GM13976 (cell line): ENCODE measurements at regions not wholly inside any gene's neighbourhood (a gene's known extent, or its start where the extent isn't known, plus 50 kb on each side); places are given as distances from the start of the nearest gene placed in this dataset.

Experiments used
- DNase-seq: peaks from one replicate; pipeline ENCODE4 v3.0.0; 2012; ENCODE audit warnings: low spot score
- in situ Hi-C: fragments of 300-500 bp; cut with MboI; formaldehyde crosslinking; loops from one replicate; pipeline ENCODE4 v1.12.0; 2022; ENCODE audit warnings: low sequenced_read_pairs, mixed read lengths, inconsistent platforms; ENCODE audit not compliant: unreplicated experiment
- TF ChIP-seq, protein P1 (sequence below): IDR thresholded peaks from 2 replicates; pipeline ENCODE4 v1.5.1; 2012; ENCODE audit warnings: borderline replicate concordance, mild to moderate bottlenecking; ENCODE audit not compliant: insufficient read depth; ENCODE audit errors: extremely low read depth, missing control alignments, control extremely low read depth

- DNase-seq: no peak
- in situ Hi-C loops: no loop called here
- TF ChIP-seq, protein P1, sequence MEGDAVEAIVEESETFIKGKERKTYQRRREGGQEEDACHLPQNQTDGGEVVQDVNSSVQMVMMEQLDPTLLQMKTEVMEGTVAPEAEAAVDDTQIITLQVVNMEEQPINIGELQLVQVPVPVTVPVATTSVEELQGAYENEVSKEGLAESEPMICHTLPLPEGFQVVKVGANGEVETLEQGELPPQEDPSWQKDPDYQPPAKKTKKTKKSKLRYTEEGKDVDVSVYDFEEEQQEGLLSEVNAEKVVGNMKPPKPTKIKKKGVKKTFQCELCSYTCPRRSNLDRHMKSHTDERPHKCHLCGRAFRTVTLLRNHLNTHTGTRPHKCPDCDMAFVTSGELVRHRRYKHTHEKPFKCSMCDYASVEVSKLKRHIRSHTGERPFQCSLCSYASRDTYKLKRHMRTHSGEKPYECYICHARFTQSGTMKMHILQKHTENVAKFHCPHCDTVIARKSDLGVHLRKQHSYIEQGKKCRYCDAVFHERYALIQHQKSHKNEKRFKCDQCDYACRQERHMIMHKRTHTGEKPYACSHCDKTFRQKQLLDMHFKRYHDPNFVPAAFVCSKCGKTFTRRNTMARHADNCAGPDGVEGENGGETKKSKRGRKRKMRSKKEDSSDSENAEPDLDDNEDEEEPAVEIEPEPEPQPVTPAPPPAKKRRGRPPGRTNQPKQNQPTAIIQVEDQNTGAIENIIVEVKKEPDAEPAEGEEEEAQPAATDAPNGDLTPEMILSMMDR: no peak
Measured at GRCh38 chr11:87924125-87924524, 251.1 kb downstream of the RAB38 start.

- TF ChIP-seq, protein P1: no peak
- no peak for DNase-seq
- in situ Hi-C loops: no loop called here
Measured at GRCh38 chr11:87917111-87917510, 258.1 kb downstream of the RAB38 start.

- TF ChIP-seq, protein P1: no peak
- in situ Hi-C loops: no loop called here
- DNase-seq: no peak
Measured at GRCh38 chr11:87909178-87909577, 266.1 kb downstream of the RAB38 start.

DNA sequence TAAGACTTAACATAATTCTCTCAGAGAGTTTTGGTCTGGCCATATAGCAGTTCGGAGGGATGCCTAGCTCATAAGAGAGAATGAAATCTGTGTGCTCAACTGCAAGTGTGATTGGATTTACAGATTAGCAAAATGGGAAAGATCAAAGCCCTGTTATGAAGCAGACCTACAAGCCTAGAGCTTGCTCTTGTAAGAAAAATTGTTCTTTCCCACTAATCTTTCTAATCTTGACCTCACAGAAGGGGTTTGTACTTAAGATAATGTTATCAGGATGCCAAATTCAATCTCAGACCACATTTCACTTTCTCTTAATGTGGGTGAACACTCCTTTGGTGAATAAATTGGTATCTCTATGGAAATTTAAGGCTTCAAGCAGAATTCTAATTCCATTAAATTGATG is 267.2 kb downstream of the RAB38 start:
- TF ChIP-seq, protein P1: no peak
- in situ Hi-C loops: no loop called here
- no peak for DNase-seq

DNA sequence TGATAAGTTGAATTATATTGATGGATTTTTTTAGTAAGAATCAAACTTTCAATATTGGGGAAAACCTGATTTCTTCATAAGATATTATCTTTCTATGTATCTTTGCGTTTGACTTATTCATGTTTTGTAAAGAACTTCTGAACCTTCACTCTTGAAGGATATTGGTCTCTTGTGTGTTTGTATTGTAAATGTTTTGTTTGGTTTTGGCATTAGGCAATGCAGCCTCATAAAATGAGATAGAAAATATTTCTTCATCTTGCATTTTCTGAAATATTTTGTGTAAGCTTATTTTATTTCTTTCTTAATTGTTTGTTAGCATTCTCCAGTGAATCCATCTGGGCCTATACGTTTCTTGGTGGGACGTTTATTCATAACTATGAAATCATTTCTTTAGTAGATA is 271.9 kb downstream of the RAB38 start:
- in situ Hi-C loops: no loop called here
- DNase-seq: no peak
- TF ChIP-seq, protein P1: no peak

DNA sequence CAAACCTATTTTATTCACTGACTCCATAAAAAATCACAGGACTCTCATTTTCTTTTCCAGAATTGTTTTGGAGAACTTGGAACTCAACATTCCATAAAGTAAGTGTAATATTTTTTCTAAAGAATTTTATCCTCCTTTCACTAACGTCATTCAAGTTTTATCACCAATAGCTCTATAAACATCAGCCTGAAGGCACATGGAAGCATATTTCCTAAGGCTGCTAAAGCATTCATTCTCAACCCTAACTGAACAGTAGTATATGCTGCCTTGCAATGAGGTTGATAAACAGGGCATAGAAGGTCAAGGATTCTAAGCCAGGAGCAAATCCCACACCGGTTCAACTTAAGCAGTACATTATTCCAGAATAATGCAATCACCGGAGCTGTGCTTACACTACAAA is 273.9 kb downstream of the RAB38 start:
- TF ChIP-seq, protein P1: no peak
- no peak for DNase-seq
- in situ Hi-C loops: no loop called here

DNA sequence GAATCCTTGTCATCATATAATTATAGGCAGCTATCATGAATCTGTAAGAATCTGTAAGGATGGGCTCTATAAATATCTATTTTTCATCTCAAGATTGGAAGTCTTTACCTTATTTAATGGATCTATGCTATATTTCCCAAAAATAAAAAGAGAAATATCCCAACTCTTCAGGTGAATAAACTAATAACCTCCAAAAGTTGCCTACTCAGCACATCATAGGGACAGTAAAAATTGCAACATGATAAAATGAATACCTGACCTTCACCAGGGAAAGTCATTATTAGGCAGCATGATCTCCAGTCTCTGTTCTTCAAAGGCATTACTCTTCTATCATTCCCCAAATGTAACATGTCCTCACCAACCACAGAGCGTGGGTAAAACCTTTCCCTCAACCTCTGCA is 277.3 kb downstream of the RAB38 start:
- DNase-seq: no peak
- TF ChIP-seq, protein P1: no peak
- in situ Hi-C loops: no loop called here
